NB4 (cell line): ENCODE measurements at regions not wholly inside any gene's neighbourhood (a gene's known extent, or its start where the extent isn't known, plus 50 kb on each side); places are given as distances from the start of the nearest gene placed in this dataset.

Experiments
- CTCF ChIP-seq: IDR thresholded peaks from one replicate; pipeline ENCODE4 v1.5.1; 2012; ENCODE audit warnings: low read depth, low read length
- POLR2A ChIP-seq: IDR thresholded peaks from 2 replicates; pipeline ENCODE4 v1.6.1; 2011; ENCODE audit warnings: mild to moderate bottlenecking; ENCODE audit not compliant: insufficient read length; ENCODE audit errors: extremely low read depth

- no peak for TF ChIP-seq CTCF
- no peak for TF ChIP-seq POLR2A
These were observed 75.9 kb upstream of the ZNF746 start for GRCh38 chr7:149573519-149573918.
